ELF-1 (cell line): ENCODE measurements at regions not wholly inside any gene's neighbourhood (a gene's known extent, or its start where the extent isn't known, plus 50 kb on each side); places are given as distances from the start of the nearest gene placed in this dataset.
"Not testable (repeated sequence)": the region's sequence is repeated elsewhere in the genome, so short reads cannot be mapped to it uniquely, and the experiment has no call there.

Experiments used
- DNase-seq: peaks from one replicate; pipeline ENCODE4 v3.0.0-alpha.2; 2016; ENCODE audit warnings: low read depth, low spot score

- DNase-seq = no peak
Observed at GRCh38 chr2:59339121-59339836, 1098.2 kb upstream of the FANCL start.

GRCh38 chr2:59333007-59333406 lies 1091.9 kb upstream of the FANCL start:
- DNase-seq = no peak

- not testable (repeated sequence) for DNase-seq
Observed at GRCh38 chr2:59326581-59327365, 1085.6 kb upstream of the FANCL start.

- no peak for DNase-seq
Observed at GRCh38 chr2:59322870-59323269, 1081.7 kb upstream of the FANCL start.

GRCh38 chr2:59322005-59322404 lies 1080.9 kb upstream of the FANCL start:
- DNase-seq = no peak

GRCh38 chr2:59314031-59314766 lies 1073.1 kb upstream of the FANCL start:
- DNase-seq = no peak

GRCh38 chr2:59312967-59313940 lies 1072.1 kb upstream of the FANCL start:
- no peak for DNase-seq

- DNase-seq = no peak
Observed at GRCh38 chr2:59312029-59312428, 1070.9 kb upstream of the FANCL start.

- no peak for DNase-seq
Observed at GRCh38 chr2:59308108-59308507, 1067.0 kb upstream of the FANCL start.

- DNase-seq = no peak
Observed at GRCh38 chr2:59307196-59307595, 1066.1 kb upstream of the FANCL start.

GRCh38 chr2:59303272-59303671 lies 1062.1 kb upstream of the FANCL start:
- DNase-seq = no peak

- DNase-seq = no peak
Observed at GRCh38 chr2:59302683-59303082, 1061.6 kb upstream of the FANCL start.

- peak; percentile 76 for DNase-seq
Observed at GRCh38 chr2:59301466-59302402, 1060.6 kb upstream of the FANCL start.

GRCh38 chr2:59297816-59298215 lies 1056.7 kb upstream of the FANCL start:
- DNase-seq = peak; percentile 5

GRCh38 chr2:59296279-59296678 lies 1055.2 kb upstream of the FANCL start:
- DNase-seq = peak; percentile 5

GRCh38 chr2:59295524-59296162 lies 1054.5 kb upstream of the FANCL start:
- DNase-seq = no peak

- no peak for DNase-seq
Observed at GRCh38 chr2:59288771-59289170, 1047.6 kb upstream of the FANCL start.

GRCh38 chr2:59282374-59283057 lies 1041.4 kb upstream of the FANCL start:
- DNase-seq = no peak

GRCh38 chr2:59277671-59278070 lies 1036.5 kb upstream of the FANCL start:
- no peak for DNase-seq
